ENCODE measurements at regions not wholly inside any gene's neighbourhood (a gene's known extent, or its start where the extent isn't known, plus 50 kb on each side); places are given as distances from the start of the nearest gene placed in this dataset.

GRCh38 chr5:3341446-3342240, 254.0 kb upstream of the IRX1 start:
- no peak for TF ChIP-seq CTCF (IDR thresholded peaks at IDR 0.05)
- TF ChIP-seq POLR2A (IDR thresholded peaks at IDR 0.05), result no peak
